BE2C (cell line): ENCODE measurements at regions not wholly inside any gene's neighbourhood (a gene's known extent, or its start where the extent isn't known, plus 50 kb on each side); places are given as distances from the start of the nearest gene placed in this dataset.
"Not testable (repeated sequence)": the region's sequence is repeated elsewhere in the genome, so short reads cannot be mapped to it uniquely, and the experiment has no call there.

Source experiments
- DNase-seq: peaks from one replicate; pipeline ENCODE4 v3.0.0-alpha.2; 2020
- H3K27me3 ChIP-seq: fragments of 250-450 bp; sonication (Bioruptor Pico); 2 replicates; pipeline ENCODE4 v1.5.1; 2020; ENCODE audit warnings: mild to moderate bottlenecking
- H3K36me3 ChIP-seq: fragments of 250-450 bp; sonication (Bioruptor Pico); 2 replicates; pipeline ENCODE4 v1.5.1; 2020; ENCODE audit warnings: mild to moderate bottlenecking
- H3K4me1 ChIP-seq: fragments of 250-450 bp; sonication (Bioruptor Pico); 2 replicates; pipeline ENCODE4 v1.5.1; 2020
- H3K4me3 ChIP-seq: 2 replicates; pipeline ENCODE4 v1.5.1; 2011; ENCODE audit warnings: low read depth, low read length
- H3K9me3 ChIP-seq: fragments of 250-450 bp; sonication (Bioruptor Pico); 2 replicates; pipeline ENCODE4 v1.5.1; 2020
- TF ChIP-seq, protein P1 (sequence below): IDR thresholded peaks from 2 replicates; pipeline ENCODE4 v1.5.1; 2012; ENCODE audit warnings: mild to moderate bottlenecking, low read depth, low read length

DNA sequence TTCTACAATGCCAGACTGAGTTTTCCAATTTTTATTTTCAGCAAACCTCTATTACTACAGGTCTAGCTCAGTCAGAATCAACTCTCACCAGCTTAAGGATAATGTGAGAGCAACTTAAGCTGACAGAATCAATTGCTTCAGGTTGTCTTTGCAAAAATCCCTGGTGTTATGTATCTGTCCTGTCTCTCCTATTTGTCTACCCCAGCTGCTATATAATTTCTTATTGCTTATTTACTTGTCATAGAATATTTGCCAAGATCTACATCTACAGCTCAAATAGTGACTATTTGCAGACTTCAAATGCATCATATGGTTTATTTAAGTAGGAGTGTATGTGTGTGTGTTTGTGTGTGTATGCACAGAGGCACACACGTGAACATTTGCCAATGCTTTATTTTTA is 54.1 kb downstream of the FOXG1 start:
- TF ChIP-seq, protein P1, sequence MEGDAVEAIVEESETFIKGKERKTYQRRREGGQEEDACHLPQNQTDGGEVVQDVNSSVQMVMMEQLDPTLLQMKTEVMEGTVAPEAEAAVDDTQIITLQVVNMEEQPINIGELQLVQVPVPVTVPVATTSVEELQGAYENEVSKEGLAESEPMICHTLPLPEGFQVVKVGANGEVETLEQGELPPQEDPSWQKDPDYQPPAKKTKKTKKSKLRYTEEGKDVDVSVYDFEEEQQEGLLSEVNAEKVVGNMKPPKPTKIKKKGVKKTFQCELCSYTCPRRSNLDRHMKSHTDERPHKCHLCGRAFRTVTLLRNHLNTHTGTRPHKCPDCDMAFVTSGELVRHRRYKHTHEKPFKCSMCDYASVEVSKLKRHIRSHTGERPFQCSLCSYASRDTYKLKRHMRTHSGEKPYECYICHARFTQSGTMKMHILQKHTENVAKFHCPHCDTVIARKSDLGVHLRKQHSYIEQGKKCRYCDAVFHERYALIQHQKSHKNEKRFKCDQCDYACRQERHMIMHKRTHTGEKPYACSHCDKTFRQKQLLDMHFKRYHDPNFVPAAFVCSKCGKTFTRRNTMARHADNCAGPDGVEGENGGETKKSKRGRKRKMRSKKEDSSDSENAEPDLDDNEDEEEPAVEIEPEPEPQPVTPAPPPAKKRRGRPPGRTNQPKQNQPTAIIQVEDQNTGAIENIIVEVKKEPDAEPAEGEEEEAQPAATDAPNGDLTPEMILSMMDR = no peak
- no peaks in the 10 kb centered on the region for H3K27me3 ChIP-seq
- no peak overlapping the region for H3K4me3 ChIP-seq
- DNase-seq = no peak
- no peaks in the 10 kb centered on the region for H3K4me1 ChIP-seq
- H3K9me3 ChIP-seq = no peaks in the 10 kb centered on the region
- H3K36me3 ChIP-seq = no peaks in the 10 kb centered on the region

DNA sequence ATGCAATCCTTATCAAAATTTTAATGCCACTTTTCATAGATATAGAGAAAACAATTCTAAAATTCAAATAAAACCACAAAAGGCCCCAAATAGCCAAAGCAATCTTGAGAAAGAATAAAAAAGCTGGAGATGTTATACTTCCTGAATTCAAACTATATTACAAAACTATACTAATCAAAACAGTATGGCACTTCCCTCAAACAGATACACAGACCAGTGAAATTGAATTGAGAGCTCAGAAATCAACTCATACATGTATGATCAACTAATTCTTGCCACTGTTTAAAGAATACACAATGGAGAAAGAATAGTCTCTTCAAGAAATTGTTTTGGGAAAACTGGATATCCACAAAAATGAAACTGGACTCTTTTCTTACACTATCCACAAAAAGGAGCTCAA is 55.4 kb downstream of the FOXG1 start:
- no peaks in the 10 kb centered on the region for H3K9me3 ChIP-seq
- no peaks in the 10 kb centered on the region for H3K4me1 ChIP-seq
- no peaks in the 10 kb centered on the region for H3K36me3 ChIP-seq
- no peak overlapping the region for H3K4me3 ChIP-seq
- no peaks in the 10 kb centered on the region for H3K27me3 ChIP-seq
- TF ChIP-seq, protein P1 = no peak
- no peak for DNase-seq

DNA sequence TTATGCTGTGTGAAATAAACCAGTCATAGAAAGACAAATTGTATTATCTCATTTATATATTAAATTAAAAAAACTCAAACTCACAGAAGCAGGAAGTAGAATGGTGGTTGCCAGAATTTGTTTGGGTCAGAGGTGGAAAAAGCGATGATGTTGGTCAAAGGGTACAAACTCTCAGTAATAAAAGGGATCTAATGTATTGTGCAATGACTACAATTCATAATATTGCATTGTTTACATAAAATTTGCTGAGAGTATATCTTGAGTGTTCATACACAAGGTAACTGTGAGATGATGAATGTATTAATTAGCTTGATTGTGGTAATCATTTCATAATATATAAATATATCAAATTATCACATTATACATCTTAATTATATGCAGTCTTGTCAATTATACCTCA is 56.7 kb downstream of the FOXG1 start:
- Histone ChIP-seq H3K9me3 (no peaks in the 10 kb centered on the region), H3K36me3 (no peaks in the 10 kb centered on the region), H3K27me3 (no peaks in the 10 kb centered on the region), H3K4me1 (no peaks in the 10 kb centered on the region), H3K4me3 (no peak overlapping the region)
- TF ChIP-seq, protein P1 = no peak
- no peak for DNase-seq

DNA sequence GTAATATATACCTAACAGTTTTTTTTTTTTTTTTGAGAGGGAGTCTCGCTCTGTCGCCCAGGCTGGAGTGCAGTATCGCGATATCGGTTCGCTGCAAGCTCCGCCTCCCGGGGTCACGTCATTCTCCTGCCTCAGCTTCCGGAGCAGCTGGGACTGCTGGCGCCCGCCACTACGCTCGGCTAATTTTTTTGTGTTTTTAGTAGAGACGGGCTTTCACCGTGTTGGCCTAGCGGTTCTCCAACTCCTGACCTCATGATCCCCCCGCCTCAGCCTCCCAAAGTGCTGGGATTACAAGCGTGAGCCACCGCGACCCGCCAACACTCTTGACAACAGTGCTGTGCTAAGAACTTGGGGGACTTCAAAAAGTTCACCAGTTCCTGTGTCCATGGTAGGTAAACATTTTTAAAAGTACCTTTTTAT is 63.5 kb downstream of the FOXG1 start:
- H3K4me3 ChIP-seq = no peak overlapping the region
- TF ChIP-seq, protein P1 = no peak
- no peak for DNase-seq

DNA sequence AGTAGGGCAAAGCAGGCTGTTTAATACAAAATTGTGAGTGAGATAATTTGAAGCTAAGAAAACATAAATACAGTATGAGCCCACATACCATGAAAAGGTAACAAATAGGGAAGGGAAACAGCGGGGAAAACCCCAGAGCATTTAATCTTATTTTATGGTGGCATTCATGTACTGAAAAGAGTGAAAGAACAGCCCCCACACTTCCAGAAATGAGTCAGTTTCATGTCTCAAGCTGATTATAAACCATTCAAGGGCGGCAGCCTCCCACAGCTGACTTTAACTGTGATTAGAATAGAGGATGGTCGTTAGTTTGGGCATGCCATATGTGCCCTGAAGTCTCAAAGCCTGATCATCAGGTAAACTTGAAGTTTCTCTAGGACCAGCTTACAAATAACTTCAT is 64.5 kb downstream of the FOXG1 start:
- Histone ChIP-seq H3K4me1 (no peaks in the 10 kb centered on the region), H3K4me3 (no peak overlapping the region), H3K9me3 (no peaks in the 10 kb centered on the region), H3K36me3 (no peaks in the 10 kb centered on the region), H3K27me3 (no peaks in the 10 kb centered on the region)
- TF ChIP-seq, protein P1 = no peak
- no peak for DNase-seq

More for the DNA sequence above, 63.5 kb downstream of the FOXG1 start:
- no peaks in the 10 kb centered on the region for H3K36me3 ChIP-seq
- no peaks in the 10 kb centered on the region for H3K4me1 ChIP-seq
- no peaks in the 10 kb centered on the region for H3K27me3 ChIP-seq
- no peaks in the 10 kb centered on the region for H3K9me3 ChIP-seq

DNA sequence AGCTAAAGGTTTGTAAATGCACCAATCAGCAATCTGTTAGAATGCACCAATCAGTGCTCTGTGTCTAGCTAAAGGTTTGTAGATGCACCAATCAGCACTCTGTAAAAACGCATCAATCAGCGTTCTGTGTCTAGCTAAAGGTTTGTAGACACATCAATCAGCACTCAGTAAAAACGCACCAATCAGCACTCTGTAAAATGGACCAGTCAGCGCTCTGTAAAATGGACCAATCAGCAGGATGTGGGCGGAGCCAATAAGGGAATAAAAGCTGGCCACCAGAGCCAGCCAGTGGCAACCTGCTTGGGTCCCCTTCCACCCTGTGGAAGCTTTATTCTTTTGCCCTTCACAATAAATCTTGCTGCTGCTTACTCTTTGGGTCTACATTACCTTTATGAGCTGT is 76.0 kb downstream of the FOXG1 start:
- H3K36me3 ChIP-seq, DNase-seq, H3K9me3 ChIP-seq, H3K4me1 ChIP-seq, H3K4me3 ChIP-seq, H3K27me3 ChIP-seq: not testable (repeated sequence)

DNA sequence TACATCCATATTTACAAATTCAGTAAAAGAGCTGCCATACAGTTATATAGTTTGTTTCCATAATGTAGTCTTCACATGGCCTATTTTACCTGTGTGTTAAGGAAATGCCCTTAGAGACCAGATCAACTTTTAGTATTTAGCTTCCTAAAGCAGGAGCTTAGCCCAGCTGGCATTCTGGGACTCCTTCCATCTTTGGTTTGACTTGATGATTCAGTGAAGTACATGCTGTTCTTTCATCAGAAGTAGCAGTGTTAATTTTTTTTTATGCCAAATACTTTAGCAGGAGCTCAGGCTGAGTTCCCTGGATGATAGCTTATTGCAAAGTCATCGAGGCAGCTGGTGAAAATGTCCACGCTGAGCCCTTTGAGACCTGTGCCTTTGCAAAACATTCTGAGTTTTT is 101.0 kb downstream of the FOXG1 start:
- H3K27me3 ChIP-seq = no peaks in the 10 kb centered on the region
- DNase-seq = no peak
- no peaks in the 10 kb centered on the region for H3K36me3 ChIP-seq
- TF ChIP-seq, protein P1 = no peak
- no peaks in the 10 kb centered on the region; the same call in 1 of the 2 replicates for H3K9me3 ChIP-seq
- no peak overlapping the region for H3K4me3 ChIP-seq
- no peaks in the 10 kb centered on the region for H3K4me1 ChIP-seq
